Renal cortical epithelial cell (primary cell): ENCODE measurements at regions not wholly inside any gene's neighbourhood (a gene's known extent, or its start where the extent isn't known, plus 50 kb on each side); places are given as distances from the start of the nearest gene placed in this dataset.
A peak's percentile ranks its signal among the peaks of the same experiment; 100 is the strongest.
"Not testable (repeated sequence)": the region's sequence is repeated elsewhere in the genome, so short reads cannot be mapped to it uniquely, and the experiment has no call there.

Source experiments
- DNase-seq: peaks from one replicate; pipeline ENCODE4 v3.0.0-alpha.2; 2011; ENCODE audit warnings: low read depth

DNA sequence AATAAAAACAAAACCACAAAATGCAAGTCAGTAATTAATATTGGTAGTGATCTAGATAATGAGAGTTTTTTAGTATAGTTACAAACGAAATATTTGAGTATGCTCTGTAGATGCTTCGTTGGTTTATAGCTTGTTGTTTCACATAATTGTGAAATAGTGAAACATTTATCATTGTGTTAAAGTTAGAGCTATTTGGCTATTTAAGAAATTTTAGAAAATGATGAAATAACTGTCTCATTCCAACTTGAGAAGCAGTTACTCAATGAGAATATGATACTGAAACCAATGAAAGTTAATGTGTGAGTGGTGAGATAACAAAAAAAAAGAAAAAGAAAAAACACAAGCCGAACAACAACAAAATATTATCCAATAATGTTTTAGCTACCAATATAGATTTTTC, 475.6 kb upstream of the ZEB2 start:
- DNase-seq = no peak

DNA sequence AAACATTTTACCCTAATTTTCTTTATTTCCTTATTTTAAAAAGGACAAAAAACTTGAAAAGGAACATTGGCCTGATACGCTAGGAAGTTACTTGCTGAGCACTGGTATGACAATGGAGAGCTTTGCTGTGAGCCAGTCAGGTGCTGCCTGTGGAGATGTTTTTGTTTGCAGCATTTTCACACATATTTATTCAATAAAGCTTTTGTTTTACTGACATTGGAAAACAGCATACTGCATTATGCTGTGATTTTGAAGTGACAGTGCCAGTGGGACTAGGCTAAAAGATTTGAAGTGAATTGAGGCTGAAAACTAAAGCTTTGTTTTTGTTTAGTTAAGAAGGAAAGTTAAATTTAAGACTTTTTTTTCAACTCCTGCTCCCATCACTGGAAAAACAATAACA, 470.7 kb upstream of the ZEB2 start:
- no peak for DNase-seq

DNA sequence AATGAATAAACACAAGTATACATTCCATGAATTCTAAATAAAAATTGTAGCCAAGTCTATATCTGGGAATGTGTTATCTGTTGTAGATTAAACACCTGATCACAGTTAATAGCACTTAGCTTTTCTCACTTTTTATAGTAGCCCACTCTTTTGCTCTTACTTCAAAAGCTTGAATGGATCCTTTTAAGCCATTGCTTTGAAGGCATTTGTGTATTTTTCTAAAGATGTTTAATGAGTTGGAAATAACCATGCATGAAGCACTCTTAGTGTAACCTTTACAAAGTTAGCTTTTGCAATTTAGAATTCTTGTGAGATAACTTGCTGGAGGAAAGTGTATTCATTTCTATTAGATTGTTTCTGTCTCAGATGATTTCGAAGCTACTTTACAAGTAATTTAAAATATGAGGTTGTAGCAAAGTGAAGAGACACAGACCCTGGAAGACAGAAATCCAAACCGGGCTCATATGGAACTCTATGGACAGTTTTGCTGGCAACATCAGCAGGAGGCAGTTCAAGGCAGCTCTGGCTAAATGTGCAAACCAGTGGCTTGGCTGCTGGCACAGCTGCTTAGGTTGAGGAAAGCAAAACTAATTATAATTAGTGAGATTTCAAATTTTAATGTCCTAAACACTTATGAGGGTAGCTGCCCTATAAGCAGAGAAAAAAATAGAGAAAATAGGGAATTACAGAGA, 469.8 kb upstream of the ZEB2 start:
- no peak for DNase-seq

DNA sequence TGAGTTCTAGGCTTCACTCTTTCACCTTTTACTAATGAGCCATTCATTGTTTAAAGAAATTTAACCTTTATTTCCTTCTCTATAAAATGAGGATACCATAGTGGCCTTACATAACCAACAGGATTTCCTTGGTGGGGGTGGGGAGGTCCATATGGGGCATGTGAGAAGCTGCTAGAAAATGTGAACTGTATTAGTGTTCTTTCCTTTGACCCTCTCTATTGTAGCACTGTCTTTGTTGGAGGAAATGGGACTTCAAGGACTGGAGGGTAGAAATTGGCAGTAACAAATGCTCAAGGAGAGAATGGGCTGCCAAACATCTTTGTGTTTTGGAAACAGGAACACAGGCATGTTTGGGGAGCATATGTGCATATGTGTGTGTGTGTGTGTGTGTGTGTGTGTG, 468.7 kb upstream of the ZEB2 start:
- DNase-seq = no peak

DNA sequence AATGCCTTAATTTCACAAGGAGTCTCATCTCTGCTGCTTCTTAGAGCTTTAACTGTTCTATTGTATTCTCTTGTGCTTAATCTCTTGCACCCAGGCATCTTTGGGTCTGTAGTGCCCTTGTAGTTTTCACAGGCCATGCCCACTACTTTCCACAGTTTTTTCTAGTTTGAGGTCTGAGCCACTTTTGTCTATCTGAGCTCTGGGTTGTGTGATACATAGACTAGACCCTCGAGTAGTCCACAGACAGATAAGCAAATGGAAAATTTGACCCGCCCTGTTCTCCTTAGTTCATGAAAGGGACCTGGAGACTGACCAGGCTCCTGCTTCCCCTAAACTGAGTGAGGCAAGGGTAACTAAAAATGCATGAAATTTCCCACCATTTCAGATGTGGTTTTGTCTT, 466.8 kb upstream of the ZEB2 start:
- no peak for DNase-seq

DNA sequence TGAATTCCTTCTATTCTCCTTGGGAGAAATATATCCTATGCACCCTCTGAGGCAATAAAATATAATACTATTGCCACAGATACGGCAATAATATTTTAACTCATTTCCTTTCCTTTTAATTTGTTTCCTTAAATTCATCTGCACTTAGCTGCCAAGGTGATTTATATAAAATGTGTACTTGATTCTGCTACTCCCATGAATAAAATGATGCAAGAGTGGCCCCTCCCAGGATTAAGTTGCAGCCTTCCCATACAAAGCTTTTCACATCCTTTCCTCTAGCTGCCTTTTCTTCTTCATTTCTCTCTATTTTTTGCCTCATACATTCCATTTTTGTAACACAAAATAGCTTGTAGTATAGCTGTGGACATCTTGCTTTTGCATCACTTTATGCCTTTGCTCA, 464.1 kb upstream of the ZEB2 start:
- DNase-seq = no peak

DNA sequence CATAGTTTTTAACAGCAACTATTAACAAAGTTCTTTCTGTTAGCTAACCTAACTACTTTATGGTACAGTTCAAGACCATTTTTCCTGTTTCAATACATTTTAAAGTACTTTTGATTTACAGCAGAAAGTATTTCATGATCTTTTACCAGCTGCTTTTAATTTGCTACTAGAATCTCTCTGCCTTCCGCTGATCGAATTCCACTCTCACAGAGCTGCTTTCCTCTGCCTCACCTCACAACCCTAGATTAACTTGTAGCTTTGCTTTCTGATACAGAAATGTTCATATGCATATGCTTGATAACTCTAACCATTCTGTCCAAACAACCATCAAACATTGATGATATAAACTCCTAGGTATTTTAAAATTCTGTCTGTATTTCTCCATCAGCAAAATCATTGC, 463.2 kb upstream of the ZEB2 start:
- no peak for DNase-seq

DNA sequence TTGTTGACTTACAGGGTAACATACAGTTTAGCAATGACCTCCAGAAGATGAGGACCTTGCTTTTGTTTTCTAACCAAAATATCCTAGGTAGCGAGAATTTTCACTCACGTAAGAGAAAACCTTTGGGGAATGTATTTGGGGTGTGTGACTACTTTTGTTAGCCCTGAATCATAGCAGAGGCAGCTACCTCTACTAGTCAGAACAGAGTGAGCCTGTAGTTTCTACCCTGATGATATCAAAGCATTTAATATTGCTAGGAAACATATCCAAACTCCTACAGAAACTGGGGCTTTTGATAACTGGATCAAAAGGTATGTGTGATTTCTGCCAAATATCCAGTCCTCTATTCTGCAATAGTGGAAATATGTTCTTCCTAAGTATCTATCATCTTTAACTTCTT, 462.6 kb upstream of the ZEB2 start:
- no peak for DNase-seq

DNA sequence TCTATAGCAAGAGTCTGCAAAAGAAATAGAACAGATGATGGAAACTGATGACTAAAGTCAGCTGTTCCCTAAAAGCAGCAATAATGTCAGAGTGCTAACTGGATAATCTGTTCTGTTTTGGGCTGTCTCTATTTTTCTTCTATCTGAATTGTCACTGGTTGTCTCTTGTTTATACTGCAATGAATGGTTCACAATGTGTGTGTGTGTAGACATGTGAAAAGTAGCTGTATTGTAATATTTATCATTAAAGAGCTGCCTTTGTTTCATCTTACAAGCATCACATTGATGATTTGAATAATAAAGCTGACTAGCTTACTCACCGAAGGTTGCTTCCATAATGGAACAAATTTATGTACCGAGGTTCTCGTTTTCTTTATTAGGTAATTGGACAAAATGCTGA, 456.0 kb upstream of the ZEB2 start:
- DNase-seq = no peak

DNA sequence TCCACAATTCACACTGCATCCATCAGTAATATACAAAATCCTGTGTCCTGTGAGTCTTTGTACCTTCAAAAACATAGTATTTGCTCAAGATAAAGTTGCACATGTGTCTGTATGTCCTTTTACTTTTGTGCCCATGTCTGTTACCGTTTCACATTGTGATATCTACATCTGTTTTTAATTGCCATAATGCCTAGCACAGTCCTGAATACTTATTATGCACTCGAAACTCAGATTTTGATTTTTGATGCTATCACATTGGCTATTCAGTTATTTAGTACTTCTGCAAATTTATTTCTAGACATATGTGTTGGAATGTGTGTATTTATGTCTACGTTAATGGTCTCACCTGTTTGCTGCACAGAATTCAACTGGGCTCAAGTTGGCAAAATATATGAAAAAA, 452.8 kb upstream of the ZEB2 start:
- DNase-seq = no peak

DNA sequence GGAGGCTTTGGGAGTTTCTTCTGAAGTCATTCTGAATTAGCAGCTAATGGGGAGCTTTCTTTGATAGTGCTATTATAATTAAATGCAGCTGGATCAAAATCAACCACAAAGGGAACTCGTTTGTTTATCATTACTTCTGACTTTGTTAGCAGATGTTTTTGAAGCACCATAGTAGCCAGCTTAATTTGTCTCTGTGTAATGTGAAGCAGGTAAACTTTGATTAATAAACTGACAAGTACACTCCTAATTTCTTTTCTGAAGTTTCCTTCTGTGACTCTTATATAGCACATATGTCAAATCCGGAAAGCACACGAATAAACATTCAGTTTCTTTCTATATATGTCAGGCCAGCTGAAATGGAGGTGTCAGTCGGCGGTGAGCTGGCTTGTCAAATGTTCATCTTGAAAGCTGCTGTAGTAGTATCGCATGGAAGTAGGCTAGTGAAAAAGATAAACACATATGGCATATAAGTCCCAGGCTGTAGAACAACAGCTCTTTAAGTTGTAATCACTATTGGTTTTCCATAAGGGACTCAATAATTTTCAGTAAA, 451.9 kb upstream of the ZEB2 start:
- DNase-seq = no peak

DNA sequence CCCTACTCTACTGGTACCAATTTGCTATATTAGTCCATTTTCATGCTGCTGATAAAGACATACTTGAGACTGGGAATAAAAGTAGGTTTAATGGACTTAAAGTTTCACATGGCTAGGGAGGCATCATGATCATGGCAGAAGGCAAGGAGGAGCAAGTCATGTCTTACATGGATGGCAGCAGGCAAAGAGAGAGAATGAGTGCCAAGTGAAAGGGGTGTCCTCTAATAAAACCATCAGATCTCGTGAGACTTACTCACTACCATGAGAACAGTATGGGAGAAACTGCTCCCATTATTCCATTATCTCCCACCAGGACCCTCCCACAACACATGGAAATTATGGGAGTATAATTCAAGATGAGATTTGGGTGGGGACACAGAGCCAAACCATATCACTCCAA, 450.5 kb upstream of the ZEB2 start:
- DNase-seq = not testable (repeated sequence)

DNA sequence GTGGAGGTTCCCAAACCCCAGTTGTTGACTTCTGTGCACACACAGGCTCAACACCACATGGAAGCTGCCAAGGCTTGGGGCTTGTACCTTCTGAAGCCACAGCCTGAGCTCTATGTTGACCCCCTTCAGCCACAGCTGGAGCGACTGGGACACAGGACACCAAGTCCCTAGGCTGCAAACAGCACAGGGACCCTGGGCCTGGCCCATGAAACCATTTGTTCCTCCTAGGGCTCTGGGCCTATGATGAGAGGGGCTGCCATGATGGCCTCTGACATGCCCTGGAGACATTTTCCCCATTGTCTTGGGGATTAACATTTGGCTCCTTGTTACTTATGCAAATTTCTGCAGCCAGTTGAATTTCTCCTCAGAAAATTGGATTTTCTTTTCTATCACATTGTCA, 449.6 kb upstream of the ZEB2 start:
- DNase-seq = not testable (repeated sequence)

DNA sequence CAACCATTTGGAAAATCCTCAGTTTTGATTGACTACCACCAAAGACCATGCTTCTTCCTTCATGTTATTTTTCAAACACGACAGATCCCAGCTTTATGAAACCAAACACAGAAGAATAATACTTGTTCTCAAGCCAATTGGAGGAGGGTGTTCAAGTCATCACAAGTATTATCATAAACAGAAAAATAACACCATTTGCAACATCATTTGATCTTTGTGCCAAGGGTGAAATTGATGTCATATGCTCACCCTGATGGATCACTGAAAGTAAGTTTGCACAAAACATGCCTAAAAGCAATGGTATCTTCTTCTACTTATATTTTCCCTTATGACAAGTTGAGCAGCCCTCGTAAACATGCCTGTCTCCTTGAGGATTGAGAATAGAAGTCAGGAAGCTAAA, 448.0 kb upstream of the ZEB2 start:
- DNase-seq = no peak

DNA sequence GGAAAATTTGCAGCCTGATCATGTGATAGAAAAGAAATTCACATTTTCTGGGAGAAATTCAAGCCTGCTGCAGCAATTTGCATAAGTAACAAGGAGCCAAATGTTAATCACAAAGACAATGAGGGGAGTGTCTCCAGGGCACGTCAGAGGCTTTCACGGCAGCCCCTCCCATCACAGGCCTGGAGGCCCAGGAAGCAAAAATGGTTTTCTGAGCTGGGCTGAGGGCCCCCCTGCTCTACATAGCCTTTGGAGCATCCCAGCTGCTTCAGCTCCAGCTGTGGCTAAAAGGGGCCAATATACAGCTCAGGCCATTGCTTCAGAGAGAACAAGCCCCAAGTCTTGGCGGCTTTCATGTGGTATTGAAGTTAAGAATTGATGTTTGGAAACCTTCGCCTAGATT, 445.3 kb upstream of the ZEB2 start:
- no peak for DNase-seq

DNA sequence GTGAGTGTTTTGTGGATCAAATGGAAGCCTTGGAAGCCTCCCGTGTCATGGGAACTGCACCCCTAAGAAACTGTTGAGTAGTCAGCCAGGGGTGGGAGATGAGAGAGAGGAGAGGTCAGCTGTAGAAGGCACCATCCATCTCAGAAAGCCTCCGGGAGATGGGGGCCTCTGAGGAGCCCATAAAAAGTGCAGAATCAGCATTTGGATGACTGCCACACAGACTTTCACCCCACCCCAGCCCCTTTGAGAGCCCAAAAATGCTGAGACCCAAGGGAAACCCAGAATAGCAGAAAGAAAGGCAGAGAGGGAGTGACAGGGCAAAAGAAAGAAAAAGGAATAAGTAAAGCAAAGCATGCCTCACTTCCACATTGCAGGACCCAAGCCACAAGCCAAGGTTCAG, 443.1 kb upstream of the ZEB2 start:
- no peak for DNase-seq

DNA sequence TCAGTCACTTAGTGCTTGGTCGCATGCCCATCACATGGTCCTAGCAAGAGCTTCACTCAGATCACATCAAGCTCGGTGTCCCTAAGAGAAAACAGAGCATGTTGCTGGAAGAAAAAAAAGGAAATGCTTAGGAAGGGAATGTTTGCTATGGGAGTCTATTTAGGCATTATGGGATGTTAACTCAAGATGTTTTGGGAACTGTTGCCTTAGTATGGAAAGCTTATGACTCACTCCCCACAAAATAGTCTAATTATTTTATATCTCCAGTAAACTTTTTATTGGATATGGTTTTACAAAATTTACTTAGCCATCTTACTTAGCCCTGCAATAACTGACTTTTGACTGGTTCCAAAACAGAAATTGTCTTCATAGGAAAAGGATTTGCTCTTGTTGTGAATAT, 439.5 kb upstream of the ZEB2 start:
- DNase-seq = no peak

DNA sequence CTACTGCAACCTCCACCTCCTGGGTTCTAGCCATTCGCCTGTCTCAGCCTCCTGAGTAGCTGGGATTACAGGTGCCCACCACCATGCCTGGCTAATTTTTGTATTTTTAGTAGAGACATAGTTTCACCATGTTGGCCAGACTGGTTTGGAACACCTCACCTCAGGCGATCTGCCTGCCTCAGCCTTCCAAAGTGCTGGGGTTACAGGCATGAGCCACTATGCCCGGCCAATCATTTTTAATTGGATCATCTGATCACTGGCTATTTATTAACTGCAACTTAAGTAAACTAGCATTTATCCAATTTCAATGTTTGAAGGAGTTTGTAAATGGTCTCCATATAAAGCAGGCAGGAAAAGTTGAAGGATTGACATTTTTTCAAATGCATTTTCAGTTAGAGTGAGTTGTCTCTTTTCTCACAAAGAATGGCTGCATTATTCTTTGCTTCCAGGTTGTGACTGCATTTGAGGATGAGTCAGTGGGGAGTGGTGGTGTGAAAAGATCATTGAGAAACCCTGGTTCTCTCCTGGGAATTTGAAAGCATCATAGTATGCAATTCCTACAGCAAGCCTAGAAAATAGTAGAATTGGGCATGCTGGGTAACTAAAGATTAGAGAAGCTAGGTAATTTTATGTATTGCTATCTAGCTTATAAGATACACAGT, 431.1 kb upstream of the ZEB2 start:
- peak; percentile 86 for DNase-seq

DNA sequence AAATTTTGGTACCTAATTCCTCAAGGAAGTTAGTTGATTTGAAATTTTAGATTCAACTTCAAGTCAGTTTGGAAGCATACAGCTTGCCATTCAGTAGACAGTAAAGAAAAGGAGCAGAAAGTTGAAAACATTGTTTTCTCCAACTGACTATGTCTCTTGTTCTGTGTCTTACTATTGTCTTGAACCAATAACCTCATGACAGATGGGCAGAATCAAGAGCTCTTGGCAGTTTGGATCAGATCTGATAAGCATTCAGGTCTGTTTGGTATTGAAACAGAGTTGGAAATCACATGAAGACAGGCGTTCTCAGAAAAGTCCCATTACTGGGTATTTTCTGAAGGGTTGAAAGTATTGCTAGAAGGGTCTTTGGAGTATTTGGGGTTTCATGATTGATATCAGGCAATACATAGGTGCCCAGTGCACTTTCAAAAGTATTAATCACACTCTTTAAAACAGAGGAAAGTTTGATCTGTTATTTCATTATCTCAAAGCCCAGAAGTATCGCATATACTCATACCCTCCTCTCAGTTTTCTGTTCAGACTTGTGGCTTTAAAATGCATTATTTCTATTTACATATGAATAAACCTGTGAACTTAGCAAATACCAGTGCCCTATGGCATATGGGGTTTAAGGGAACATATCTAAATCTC, 428.4 kb upstream of the ZEB2 start:
- DNase-seq = no peak

DNA sequence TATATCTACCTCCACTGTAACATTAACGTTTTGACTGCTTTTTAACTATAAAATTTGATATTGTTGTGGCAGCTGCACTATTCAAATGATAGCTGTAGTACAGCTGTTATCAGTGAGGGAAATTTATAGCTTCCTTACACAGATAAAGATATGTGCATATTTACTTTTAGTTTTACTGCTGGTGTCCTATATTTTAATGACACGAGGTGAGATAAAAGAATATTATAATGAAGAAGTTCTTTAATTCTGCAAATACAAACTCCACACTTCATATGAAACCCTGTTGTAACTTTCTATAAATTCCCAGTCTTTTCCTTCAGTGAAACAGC, 427.8 kb upstream of the ZEB2 start:
- no peak for DNase-seq

DNA sequence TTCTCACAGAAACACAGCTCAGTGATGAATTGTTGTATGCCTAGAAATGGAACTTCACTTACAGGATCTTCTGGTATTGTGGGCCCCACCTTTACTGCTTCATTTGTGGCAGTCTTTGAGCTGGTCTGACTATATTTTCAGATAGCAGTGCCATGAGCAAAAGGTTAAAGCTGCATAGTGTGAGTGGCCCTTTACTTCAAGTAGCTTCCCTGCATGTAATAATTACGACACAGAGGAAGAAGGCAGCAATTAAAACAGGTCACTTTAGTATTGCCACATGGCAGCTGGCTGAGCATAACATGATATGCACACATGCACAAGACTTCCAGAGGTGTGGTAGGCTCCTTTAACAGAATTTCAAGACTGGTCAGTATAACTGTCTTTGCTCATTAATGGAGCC, 426.3 kb upstream of the ZEB2 start:
- peak; percentile 36 for DNase-seq

DNA sequence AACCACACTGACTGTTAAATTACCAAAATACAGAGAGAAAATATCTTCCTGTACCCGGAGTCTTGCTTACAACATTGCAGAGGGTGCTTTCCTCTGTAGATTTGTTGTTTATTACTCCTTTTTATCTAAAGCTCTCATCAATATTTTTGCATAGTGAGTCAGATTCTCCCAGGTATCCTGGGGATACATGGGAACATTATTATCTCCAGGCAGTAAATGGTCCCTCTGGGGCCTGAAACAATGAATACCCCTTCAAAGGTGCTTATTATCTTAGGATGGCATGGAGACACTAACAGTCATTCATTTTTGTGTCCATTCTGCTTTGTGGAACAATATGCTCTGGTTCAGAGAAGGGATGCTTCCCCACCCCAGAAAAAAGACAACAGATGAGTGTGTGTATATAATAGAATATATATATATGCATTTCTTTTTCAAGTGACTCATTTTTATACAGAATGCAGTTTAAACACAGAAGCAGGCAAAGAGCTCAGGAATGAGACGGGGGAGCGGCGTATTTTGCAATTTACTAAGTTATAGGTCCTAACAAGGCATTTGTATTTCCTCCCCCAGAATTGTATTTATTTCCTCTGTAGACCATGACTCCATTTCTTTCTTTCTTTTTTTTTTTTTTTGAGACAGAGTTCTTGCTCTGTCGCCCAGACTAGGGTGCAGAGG, 424.8 kb upstream of the ZEB2 start:
- DNase-seq = no peak

DNA sequence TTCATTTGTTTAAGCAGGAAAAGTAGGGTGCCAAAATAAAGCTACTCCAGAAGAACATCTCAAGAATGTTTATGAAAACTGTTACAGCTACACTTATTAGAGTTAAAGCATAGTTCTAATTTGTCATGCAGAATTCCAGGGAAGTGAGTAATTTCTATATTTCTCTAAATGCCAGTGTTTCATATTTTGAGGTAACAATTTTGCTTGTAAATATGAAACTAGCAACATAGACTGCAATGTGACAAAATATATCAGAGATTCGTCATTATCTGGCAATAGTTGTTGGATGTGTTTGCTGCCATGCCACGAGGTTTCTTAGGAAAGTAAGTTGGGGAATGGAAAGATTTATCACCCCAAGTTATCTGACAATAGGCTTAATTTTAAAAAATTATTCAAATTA, 424.1 kb upstream of the ZEB2 start:
- DNase-seq = no peak
